Omental fat pad (tissue), 3 donors: ENCODE measurements at regions not wholly inside any gene's neighbourhood (a gene's known extent, or its start where the extent isn't known, plus 50 kb on each side); places are given as distances from the start of the nearest gene placed in this dataset.
A peak's percentile ranks its signal among the peaks of the same experiment; 100 is the strongest.

Experiments
- ATAC-seq: fragments of 150-250 bp; one replicate; pipeline ENCODE4 v1.9.1; 2016; ENCODE audit warnings: mild to moderate bottlenecking, moderate library complexity; ENCODE audit not compliant: low FRiP score
- DNase-seq: peaks from one replicate; pipeline ENCODE4 v3.0.0-alpha.2; 2019; ENCODE audit warnings: low spot score
- TF ChIP-seq, protein P1 (sequence below), 3 donors: fragments of 450-650 bp; IDR thresholded peaks; one replicate each; pipeline ENCODE4 v1.5.1; 2016 to 2017; ENCODE audit warnings: antibody characterized with exemption in 3 of 3, mild to moderate bottlenecking in 3 of 3, moderate library complexity in 2 of 3

DNA sequence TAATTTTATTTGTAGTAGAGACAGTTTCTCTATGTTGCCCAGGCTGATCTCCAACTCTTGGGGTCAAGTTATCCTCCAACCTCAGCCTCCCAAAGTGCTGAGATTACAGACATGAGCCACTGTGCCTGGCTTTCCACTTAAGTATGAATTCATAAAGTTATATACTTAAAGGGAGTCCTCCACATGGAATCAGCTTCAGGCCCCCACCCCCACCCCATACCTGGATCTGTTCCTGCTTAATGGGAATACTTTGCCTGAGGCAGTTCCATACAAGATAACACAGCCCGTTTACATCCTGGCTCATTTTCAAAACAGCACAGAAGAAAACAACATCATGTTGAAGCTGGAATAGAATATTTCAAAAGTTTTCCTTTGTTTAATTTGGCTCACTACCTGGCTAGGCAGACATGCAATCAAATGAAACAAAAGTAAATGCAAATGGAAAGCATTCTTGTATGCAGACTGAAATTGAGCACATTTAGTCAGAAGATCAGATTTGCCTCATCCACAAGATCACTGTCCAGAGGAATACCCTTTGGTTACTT, 82.4 kb downstream of the FAT3 start:
- TF ChIP-seq, protein P1, sequence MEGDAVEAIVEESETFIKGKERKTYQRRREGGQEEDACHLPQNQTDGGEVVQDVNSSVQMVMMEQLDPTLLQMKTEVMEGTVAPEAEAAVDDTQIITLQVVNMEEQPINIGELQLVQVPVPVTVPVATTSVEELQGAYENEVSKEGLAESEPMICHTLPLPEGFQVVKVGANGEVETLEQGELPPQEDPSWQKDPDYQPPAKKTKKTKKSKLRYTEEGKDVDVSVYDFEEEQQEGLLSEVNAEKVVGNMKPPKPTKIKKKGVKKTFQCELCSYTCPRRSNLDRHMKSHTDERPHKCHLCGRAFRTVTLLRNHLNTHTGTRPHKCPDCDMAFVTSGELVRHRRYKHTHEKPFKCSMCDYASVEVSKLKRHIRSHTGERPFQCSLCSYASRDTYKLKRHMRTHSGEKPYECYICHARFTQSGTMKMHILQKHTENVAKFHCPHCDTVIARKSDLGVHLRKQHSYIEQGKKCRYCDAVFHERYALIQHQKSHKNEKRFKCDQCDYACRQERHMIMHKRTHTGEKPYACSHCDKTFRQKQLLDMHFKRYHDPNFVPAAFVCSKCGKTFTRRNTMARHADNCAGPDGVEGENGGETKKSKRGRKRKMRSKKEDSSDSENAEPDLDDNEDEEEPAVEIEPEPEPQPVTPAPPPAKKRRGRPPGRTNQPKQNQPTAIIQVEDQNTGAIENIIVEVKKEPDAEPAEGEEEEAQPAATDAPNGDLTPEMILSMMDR (IDR thresholded peaks at IDR 0.05), result no peak
- ATAC-seq (no peak), DNase-seq (no peak)

DNA sequence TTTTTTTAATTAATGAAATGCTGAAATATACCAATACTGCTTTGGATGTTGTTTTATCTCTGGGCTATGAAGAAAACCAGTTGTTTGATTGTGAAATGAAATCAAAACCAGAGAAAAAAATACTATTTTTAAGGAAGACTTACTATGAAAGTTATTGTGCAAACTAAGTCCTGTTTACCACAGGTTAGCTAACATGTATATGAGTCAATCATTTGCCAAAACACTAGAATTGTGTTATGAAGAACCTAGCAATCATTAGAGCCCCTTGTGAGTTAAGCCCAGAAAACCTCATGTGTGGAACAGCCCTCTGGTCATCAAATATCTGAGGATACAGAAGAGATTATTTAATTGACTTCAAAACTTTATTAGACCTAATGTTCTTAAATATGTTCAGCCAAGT, 83.7 kb downstream of the FAT3 start:
- TF ChIP-seq, protein P1 (IDR thresholded peaks at IDR 0.05), result no peak
- ATAC-seq (no peak), DNase-seq (no peak)

DNA sequence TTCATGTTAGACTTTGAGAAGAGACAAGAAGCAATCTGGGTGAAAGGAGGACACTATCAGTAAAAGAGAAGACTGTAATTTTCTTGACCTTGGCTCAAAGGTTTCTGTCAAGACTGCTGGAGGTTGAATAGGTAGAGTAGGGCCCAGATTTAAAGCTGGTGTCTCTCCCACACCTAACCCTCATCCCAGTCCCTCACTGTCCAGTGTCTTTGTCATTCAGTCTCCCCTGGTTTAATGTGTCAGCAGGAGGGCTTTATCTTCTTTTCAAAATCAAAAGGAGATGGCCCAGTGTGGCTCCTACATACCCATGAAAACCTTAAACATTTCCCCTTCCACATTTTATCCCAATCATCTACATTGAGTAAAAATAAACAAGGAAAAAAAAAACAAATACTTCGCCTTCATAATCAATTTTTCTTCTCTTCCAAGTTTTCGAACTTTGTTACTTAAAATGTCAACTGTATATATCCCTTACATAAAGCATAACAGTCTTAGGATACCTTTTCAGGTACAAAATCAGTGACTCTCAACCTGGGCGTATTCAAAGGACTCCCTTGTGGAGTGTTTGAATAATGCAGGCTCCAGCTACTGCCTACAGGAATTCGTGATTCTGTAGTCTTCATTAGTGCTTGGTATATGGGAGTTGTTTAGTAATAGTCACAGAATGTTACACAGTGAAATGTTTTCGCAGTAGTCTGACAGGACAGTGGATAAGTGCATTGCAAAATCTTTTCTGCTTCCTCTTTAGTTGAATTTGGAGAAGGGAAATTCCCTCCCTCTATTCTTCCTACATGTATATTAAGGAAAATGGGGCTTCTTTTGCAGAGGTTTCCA, 87.2 kb downstream of the FAT3 start:
- ATAC-seq (peak; percentile 41), DNase-seq (no peak)
- TF ChIP-seq, protein P1 (IDR thresholded peaks at IDR 0.05), result no peak

DNA sequence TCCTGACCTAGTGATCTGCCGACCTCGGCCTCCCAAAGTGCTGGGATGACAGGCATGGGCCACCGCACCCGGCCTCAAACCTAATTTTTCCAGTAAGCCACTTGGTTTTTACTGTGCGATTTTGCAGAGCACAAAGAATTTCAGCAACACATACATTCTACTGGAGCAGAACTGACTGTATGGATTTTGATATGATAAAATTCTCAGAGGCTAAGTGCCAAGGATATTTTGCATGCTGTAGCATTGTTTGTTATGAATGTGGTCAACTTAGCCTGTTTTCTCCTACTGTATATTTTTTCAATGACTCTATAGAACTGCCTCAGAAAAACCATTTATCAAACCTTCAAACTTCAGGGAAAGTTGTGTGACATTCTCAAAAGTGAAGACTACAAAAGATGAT, 89.2 kb downstream of the FAT3 start:
- no peak for ATAC-seq
- no peak for DNase-seq
- TF ChIP-seq, protein P1 (IDR thresholded peaks at IDR 0.05), result no peak

DNA sequence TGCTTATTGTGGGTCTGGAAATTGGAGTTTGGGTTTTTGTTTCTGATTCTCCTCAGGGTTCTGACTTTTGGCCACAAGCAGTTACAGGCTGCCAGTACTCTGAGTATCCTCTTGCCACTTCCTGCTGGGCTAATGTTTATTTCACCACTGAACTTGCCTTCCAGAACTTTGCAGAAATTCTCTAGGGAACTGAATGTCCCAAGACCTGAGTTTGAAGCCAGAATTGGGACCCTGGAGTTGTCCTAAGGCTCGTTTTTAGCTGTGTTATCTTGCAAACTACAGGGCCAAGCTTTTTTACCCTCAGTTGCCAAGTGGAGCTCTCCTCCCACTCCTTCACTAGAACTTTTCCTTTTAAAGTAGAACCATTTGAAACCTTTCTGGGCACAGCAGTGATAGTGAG, 89.9 kb downstream of the FAT3 start:
- ATAC-seq (no peak), DNase-seq (no peak)
- TF ChIP-seq, protein P1 (IDR thresholded peaks at IDR 0.05), result no peak

DNA sequence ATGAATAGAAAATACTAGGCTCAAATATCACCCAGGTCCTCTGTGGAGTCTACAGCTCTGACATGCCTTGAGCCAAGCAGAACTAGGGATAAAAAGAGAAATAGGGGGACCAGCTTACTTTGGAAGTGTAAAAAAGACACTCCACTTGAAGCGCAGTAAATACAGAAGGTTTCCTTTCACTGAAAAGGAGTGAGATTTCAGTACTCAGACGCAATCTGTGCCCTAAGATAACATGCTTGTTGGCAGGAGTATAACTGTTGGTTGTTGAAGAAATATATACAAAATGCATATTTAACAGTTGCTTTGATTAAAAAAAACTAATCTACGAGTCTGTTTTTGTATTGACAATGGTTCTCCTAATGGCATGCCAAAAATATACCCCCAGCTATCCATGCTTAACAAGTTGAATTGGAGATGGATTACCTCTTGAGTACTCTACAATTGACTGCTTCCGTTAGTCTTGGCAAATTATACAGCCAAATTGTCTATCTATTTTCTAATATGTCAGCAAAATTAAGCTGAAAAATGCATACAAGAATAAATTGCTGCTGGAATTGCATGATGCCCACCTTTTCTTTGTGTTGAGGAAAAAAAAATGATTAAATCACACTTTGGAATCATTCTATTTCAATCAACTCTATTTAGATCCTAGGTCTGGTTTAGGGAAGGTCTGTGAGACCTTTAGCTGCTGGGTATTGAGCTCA, 91.6 kb downstream of the FAT3 start:
- DNase-seq, result no peak
- TF ChIP-seq, protein P1 (IDR thresholded peaks at IDR 0.05), result no peak
- ATAC-seq, result no peak
